AG09309 (cell line): ENCODE measurements at regions not wholly inside any gene's neighbourhood (a gene's known extent, or its start where the extent isn't known, plus 50 kb on each side); places are given as distances from the start of the nearest gene placed in this dataset.
A peak's percentile ranks its signal among the peaks of the same experiment; 100 is the strongest.
"Not testable (repeated sequence)": the region's sequence is repeated elsewhere in the genome, so short reads cannot be mapped to it uniquely, and the experiment has no call there.

ENCODE experiments used
- DNase-seq: peaks from one replicate; pipeline ENCODE4 v3.0.0-alpha.2; 2010; ENCODE audit warnings: low read depth
- H3K4me3 ChIP-seq: 2 replicates; pipeline ENCODE4 v1.5.1; 2011; ENCODE audit warnings: mild to moderate bottlenecking, low read depth, low read length, moderate library complexity; ENCODE audit not compliant: control insufficient read depth
- TF ChIP-seq, protein P1 (sequence below): IDR thresholded peaks from 2 replicates; pipeline ENCODE4 v1.5.1; 2011; ENCODE audit warnings: mild to moderate bottlenecking, low read depth, low read length, inconsistent platforms; ENCODE audit not compliant: insufficient read depth, control insufficient read depth; ENCODE audit errors: missing control alignments

DNA sequence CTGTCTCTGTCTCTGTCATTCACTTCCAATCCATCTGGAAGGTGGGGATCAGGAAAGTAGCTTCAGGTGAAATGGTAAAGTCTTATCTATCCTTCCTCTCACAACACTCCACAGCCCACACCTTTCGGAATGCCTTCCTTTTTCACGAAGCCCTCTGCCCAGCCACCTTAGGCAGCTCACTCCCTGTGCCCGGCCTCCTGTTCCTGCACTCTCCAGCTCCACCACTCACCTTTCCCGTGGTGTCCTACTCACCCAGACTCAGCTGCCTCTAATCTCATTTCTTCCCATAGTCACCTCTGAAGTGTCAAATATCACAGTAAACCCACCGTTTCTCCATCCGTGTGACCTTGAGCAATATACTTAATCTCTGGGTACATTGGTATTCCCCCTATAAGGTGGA is 100.9 kb upstream of the C7orf33 start:
- no peak for DNase-seq
- TF ChIP-seq, protein P1, sequence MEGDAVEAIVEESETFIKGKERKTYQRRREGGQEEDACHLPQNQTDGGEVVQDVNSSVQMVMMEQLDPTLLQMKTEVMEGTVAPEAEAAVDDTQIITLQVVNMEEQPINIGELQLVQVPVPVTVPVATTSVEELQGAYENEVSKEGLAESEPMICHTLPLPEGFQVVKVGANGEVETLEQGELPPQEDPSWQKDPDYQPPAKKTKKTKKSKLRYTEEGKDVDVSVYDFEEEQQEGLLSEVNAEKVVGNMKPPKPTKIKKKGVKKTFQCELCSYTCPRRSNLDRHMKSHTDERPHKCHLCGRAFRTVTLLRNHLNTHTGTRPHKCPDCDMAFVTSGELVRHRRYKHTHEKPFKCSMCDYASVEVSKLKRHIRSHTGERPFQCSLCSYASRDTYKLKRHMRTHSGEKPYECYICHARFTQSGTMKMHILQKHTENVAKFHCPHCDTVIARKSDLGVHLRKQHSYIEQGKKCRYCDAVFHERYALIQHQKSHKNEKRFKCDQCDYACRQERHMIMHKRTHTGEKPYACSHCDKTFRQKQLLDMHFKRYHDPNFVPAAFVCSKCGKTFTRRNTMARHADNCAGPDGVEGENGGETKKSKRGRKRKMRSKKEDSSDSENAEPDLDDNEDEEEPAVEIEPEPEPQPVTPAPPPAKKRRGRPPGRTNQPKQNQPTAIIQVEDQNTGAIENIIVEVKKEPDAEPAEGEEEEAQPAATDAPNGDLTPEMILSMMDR: no peak
- H3K4me3 ChIP-seq: no peak overlapping the region

DNA sequence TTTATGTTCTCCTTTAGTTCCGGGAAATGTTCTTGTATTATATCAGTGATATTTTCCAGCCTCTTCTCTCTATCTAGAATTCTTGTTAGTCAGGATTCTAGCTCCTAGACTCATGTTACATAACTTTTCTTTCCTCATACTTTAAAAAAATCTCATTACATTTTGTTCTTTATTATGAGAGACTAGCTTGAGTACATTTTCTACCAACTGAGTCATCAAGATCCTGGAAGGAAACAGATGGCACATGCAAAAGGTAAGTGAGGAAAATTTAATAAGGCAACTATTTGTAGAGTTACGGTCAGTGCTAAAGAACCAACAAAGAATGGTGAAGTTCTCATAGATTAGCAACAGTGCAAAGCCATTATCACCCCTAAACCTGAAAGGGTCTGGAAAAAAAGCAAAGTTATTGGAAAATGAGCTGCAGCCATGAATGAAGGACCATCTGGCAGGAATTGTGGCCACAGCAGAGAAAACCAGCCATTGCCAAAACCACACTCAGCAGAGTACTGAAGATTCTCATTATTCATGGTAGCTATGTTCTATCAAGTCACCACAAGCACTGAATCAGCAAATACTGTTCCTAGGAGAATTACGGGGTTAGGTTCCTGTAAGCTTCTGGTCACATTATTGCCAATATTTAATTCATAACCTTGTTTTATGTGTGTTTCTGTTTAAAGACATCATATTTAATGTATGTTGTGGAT is 98.3 kb upstream of the C7orf33 start:
- TF ChIP-seq, protein P1: no peak
- DNase-seq: no peak
- H3K4me3 ChIP-seq: no peak overlapping the region

DNA sequence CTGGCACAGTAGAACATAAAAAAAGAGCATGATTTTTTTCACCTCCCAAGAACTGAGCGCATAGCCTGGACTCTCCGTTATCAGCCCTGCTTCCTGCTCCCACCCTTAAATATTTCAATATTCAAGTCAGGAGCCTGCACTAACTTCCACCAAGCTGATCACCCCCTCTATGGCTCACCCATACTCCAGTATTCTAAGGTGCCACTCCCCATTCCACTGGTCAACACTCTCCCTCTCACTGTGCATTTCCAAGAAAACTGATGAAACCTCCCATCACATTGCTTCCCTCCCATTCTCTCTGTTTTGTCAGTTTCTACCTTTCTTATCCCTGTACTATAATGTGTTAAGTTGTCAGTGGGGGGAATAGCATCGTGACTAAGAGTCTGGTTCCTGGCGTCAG is 95.0 kb upstream of the C7orf33 start:
- TF ChIP-seq, protein P1: no peak
- no peak overlapping the region for H3K4me3 ChIP-seq
- DNase-seq: no peak

DNA sequence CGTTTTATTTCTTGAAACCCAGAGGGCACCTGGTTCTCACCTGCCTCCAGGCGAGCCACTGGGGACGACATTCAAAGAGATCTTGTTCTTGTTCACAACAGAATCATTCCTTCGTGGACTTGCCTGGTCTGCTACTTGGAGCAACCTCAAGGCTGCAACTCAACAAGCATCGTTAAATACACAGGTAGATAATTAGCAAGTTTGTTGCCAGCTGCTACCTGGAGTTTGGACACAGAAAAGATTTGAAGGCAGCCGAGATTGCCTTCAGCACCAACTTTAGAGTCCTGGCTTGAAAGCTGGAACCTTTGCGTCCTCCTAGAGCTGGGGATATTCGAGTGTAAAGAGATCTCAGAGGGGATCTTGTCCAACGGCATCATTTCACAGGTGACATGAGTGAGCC is 89.6 kb upstream of the C7orf33 start:
- DNase-seq: no peak
- TF ChIP-seq, protein P1: no peak
- H3K4me3 ChIP-seq: no peak overlapping the region

DNA sequence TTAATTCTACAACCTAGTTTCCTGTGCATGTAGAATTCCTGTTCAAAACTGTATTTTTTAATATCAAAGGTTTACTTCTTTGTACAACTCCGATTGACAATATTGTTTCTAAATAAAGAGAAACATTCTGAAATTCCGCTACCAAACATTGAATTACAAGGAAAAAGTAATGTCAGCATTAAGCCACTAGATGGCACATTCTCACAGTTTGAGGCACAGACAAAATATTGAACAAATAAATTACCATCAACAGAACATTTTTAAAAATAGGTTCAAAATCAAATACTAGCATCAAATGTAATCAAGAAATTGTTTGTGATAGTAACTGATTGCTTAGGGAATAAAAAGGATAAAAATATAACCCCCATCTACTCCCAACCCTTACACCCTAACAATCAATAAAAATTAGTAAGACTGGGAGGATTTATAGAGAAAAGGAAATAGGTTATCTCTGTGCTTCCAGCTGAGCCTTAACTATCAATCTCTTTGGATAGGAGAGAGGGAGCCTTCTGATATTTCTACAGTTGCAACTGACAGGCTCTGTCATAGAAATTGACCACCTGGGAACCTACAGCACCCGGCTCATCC is 86.6 kb upstream of the C7orf33 start:
- no peak for DNase-seq
- TF ChIP-seq, protein P1: peak; percentile 57
- no peak overlapping the region for H3K4me3 ChIP-seq

- TF ChIP-seq, protein P1: no peak
- no peak overlapping the region for H3K4me3 ChIP-seq
- DNase-seq: no peak
Observed at GRCh38 chr7:148505645-148506375, 84.8 kb upstream of the C7orf33 start.

DNA sequence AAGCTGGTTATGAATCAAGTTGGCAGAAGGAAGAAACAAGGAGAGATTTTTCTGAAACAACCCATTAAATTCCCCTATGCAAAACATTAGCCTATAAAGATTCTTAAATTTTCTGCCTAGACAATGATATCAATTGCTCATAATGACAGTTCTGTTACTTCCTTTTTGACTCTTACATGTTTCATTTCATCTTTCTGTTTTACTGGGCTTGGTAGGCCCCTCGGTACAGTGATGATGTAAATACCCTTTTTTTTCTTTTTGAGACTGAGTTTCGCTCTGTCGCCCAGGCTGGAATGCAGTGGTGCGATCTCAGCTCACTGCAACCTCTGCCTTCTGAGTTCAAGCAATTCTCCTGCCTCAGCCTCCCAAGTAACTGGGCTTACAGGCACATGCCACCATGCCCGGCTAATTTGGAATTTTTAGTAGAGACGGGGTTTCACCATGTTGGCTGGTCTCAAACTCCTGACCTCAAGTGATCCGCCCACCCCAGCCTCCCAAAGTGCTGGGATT is 83.4 kb upstream of the C7orf33 start:
- not testable (repeated sequence) for DNase-seq

More for the DNA sequence above, 83.4 kb upstream of the C7orf33 start:
- not testable (repeated sequence) for H3K4me3 ChIP-seq
